Testis (tissue), 2 donors: ENCODE measurements at regions not wholly inside any gene's neighbourhood (a gene's known extent, or its start where the extent isn't known, plus 50 kb on each side); places are given as distances from the start of the nearest gene placed in this dataset.

ENCODE experiments used
- CTCF ChIP-seq, 3 experiments: fragments of 450-650 bp in 2 of 3; fragments of 200-600 bp in 1 of 3; sonication (generic) in 1 of 3; IDR thresholded peaks; one replicate each; pipeline ENCODE4 v1.5.1; 2016 to 2019; ENCODE audit warnings: antibody characterized with exemption in 3 of 3, mild to moderate bottlenecking in 2 of 3, moderate library complexity in 1 of 3
- POLR2A ChIP-seq: fragments of 450-650 bp; IDR thresholded peaks from one replicate; pipeline ENCODE4 v1.6.1; 2017; ENCODE audit warnings: antibody characterized with exemption, mild to moderate bottlenecking, moderate library complexity

GRCh38 chr15:66921319-66921915, 144.0 kb upstream of the SMAD3 start:
- TF ChIP-seq POLR2A (no peak), CTCF (IDR thresholded peaks at IDR 0.05) (no peak)
